ENCODE measurements at regions not wholly inside any gene's neighbourhood (a gene's known extent, or its start where the extent isn't known, plus 50 kb on each side); places are given as distances from the start of the nearest gene placed in this dataset.

GRCh38 chr2:76556018-76556417 lies 845.3 kb upstream of the GCFC2 start:
- no peak for TF ChIP-seq POLR2A (IDR thresholded peaks at IDR 0.05; ENCODE audit: low read depth, low read length)
- FAIRE-seq = no peak
- no peak for DNase-seq (ENCODE audit: insufficient read length, low spot score)

- FAIRE-seq (no peak), DNase-seq (ENCODE audit: insufficient read length, low spot score) (no peak)
- no peak for TF ChIP-seq POLR2A (IDR thresholded peaks at IDR 0.05; ENCODE audit: low read depth, low read length)
Measured at GRCh38 chr2:76546207-76546606, 835.5 kb upstream of the GCFC2 start.

- TF ChIP-seq POLR2A (IDR thresholded peaks at IDR 0.05; ENCODE audit: low read depth, low read length) = no peak
- no peak for FAIRE-seq
- DNase-seq (ENCODE audit: insufficient read length, low spot score) = no peak
Measured at GRCh38 chr2:76544901-76545300, 834.2 kb upstream of the GCFC2 start.

- no peak for TF ChIP-seq POLR2A (IDR thresholded peaks at IDR 0.05; ENCODE audit: low read depth, low read length)
- FAIRE-seq (no peak), DNase-seq (ENCODE audit: insufficient read length, low spot score) (no peak)
Measured at GRCh38 chr2:76517574-76517909, 806.8 kb upstream of the GCFC2 start.

GRCh38 chr2:76516861-76517573 lies 806.3 kb upstream of the GCFC2 start:
- no peak for FAIRE-seq

GRCh38 chr2:76512201-76512820 lies 801.6 kb upstream of the GCFC2 start:
- FAIRE-seq (no peak), DNase-seq (ENCODE audit: insufficient read length, low spot score) (no peak)
- no peak for TF ChIP-seq POLR2A (IDR thresholded peaks at IDR 0.05; ENCODE audit: low read depth, low read length)

More at GRCh38 chr2:76516861-76517573, 806.3 kb upstream of the GCFC2 start:
- TF ChIP-seq POLR2A (IDR thresholded peaks at IDR 0.05; ENCODE audit: low read depth, low read length) = no peak
- no peak for DNase-seq (ENCODE audit: insufficient read length, low spot score)

- DNase-seq (ENCODE audit: insufficient read length, low spot score) = no peak
- no peak for FAIRE-seq
Measured at GRCh38 chr2:76506538-76506937, 795.8 kb upstream of the GCFC2 start.

GRCh38 chr2:76501641-76502040 lies 790.9 kb upstream of the GCFC2 start:
- no peak for TF ChIP-seq POLR2A (IDR thresholded peaks at IDR 0.05; ENCODE audit: low read depth, low read length)
- DNase-seq (ENCODE audit: insufficient read length, low spot score) = no peak
- no peak for FAIRE-seq

More at GRCh38 chr2:76506538-76506937, 795.8 kb upstream of the GCFC2 start:
- no peak for TF ChIP-seq POLR2A (IDR thresholded peaks at IDR 0.05; ENCODE audit: low read depth, low read length)

GRCh38 chr2:76498360-76498759 lies 787.6 kb upstream of the GCFC2 start:
- no peak for TF ChIP-seq POLR2A (IDR thresholded peaks at IDR 0.05; ENCODE audit: low read depth, low read length)
- DNase-seq (ENCODE audit: insufficient read length, low spot score) (no peak), FAIRE-seq (no peak)

- no peak for DNase-seq (ENCODE audit: insufficient read length, low spot score)
- TF ChIP-seq POLR2A (IDR thresholded peaks at IDR 0.05; ENCODE audit: low read depth, low read length) = no peak
- FAIRE-seq = no peak
Measured at GRCh38 chr2:76491503-76491902, 780.8 kb upstream of the GCFC2 start.

- DNase-seq (ENCODE audit: insufficient read length, low spot score) (no peak), FAIRE-seq (no peak)
- TF ChIP-seq POLR2A (IDR thresholded peaks at IDR 0.05; ENCODE audit: low read depth, low read length) = no peak
Measured at GRCh38 chr2:76478266-76479035, 767.7 kb upstream of the GCFC2 start.

- no peak for DNase-seq (ENCODE audit: insufficient read length, low spot score)
- TF ChIP-seq POLR2A (IDR thresholded peaks at IDR 0.05; ENCODE audit: low read depth, low read length) = no peak
- FAIRE-seq = no peak
Measured at GRCh38 chr2:76472946-76473345, 762.2 kb upstream of the GCFC2 start.

GRCh38 chr2:76469066-76469465 lies 758.4 kb upstream of the GCFC2 start:
- no peak for FAIRE-seq
- DNase-seq (ENCODE audit: insufficient read length, low spot score) = no peak
- TF ChIP-seq POLR2A (IDR thresholded peaks at IDR 0.05; ENCODE audit: low read depth, low read length) = no peak

GRCh38 chr2:76467326-76467725 lies 756.6 kb upstream of the GCFC2 start:
- FAIRE-seq = no peak
- no peak for TF ChIP-seq POLR2A (IDR thresholded peaks at IDR 0.05; ENCODE audit: low read depth, low read length)
- no peak for DNase-seq (ENCODE audit: insufficient read length, low spot score)

GRCh38 chr2:76464310-76464709 lies 753.6 kb upstream of the GCFC2 start:
- DNase-seq (ENCODE audit: insufficient read length, low spot score) = no peak
- no peak for TF ChIP-seq POLR2A (IDR thresholded peaks at IDR 0.05; ENCODE audit: low read depth, low read length)
- FAIRE-seq = no peak

Measured in H54 (cell line).